ENCODE measurements at regions not wholly inside any gene's neighbourhood (a gene's known extent, or its start where the extent isn't known, plus 50 kb on each side); places are given as distances from the start of the nearest gene placed in this dataset.

- TF ChIP-seq, protein P1, sequence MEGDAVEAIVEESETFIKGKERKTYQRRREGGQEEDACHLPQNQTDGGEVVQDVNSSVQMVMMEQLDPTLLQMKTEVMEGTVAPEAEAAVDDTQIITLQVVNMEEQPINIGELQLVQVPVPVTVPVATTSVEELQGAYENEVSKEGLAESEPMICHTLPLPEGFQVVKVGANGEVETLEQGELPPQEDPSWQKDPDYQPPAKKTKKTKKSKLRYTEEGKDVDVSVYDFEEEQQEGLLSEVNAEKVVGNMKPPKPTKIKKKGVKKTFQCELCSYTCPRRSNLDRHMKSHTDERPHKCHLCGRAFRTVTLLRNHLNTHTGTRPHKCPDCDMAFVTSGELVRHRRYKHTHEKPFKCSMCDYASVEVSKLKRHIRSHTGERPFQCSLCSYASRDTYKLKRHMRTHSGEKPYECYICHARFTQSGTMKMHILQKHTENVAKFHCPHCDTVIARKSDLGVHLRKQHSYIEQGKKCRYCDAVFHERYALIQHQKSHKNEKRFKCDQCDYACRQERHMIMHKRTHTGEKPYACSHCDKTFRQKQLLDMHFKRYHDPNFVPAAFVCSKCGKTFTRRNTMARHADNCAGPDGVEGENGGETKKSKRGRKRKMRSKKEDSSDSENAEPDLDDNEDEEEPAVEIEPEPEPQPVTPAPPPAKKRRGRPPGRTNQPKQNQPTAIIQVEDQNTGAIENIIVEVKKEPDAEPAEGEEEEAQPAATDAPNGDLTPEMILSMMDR (IDR thresholded peaks at IDR 0.05): no peak
- TF ChIP-seq POLR2A (IDR thresholded peaks at IDR 0.05): no peak
- TF ChIP-seq POLR2AphosphoS5 (IDR thresholded peaks at IDR 0.05): no peak
- TF ChIP-seq EP300 (IDR thresholded peaks at IDR 0.05): no peak
These were observed 241.2 kb upstream of the ZFP64 start for GRCh38 chr20:52432740-52433139.

Data from gastroesophageal sphincter (tissue), 3 donors.